GM12872 (cell line): ENCODE measurements at regions not wholly inside any gene's neighbourhood (a gene's known extent, or its start where the extent isn't known, plus 50 kb on each side); places are given as distances from the start of the nearest gene placed in this dataset.

ENCODE experiments used
- TF ChIP-seq, protein P1 (sequence below): IDR thresholded peaks from 3 replicates; pipeline ENCODE4 v1.5.1; 2011; ENCODE audit warnings: low read depth, mild to moderate bottlenecking, low read length, moderate library complexity; ENCODE audit not compliant: insufficient read depth

DNA sequence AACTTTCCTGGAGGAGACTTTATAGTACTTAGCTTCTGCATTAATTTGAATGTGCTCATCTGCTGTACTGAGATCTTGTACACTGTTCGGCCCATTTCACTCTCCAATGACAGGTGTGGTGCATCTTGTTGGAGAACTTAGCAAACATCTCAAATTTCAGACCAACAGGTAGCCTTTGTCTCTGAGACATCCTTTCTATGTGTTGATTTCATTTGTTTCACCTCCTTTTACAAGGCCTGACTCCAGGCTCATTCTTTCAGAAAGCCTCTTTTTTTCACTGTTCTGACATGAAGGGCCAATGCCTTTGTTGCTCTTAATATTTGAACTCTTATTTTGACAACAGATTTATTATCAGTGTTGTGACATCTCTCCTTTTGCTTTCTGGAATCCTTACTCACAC, 271.8 kb upstream of the FANCL start:
- TF ChIP-seq, protein P1, sequence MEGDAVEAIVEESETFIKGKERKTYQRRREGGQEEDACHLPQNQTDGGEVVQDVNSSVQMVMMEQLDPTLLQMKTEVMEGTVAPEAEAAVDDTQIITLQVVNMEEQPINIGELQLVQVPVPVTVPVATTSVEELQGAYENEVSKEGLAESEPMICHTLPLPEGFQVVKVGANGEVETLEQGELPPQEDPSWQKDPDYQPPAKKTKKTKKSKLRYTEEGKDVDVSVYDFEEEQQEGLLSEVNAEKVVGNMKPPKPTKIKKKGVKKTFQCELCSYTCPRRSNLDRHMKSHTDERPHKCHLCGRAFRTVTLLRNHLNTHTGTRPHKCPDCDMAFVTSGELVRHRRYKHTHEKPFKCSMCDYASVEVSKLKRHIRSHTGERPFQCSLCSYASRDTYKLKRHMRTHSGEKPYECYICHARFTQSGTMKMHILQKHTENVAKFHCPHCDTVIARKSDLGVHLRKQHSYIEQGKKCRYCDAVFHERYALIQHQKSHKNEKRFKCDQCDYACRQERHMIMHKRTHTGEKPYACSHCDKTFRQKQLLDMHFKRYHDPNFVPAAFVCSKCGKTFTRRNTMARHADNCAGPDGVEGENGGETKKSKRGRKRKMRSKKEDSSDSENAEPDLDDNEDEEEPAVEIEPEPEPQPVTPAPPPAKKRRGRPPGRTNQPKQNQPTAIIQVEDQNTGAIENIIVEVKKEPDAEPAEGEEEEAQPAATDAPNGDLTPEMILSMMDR, result no peak

DNA sequence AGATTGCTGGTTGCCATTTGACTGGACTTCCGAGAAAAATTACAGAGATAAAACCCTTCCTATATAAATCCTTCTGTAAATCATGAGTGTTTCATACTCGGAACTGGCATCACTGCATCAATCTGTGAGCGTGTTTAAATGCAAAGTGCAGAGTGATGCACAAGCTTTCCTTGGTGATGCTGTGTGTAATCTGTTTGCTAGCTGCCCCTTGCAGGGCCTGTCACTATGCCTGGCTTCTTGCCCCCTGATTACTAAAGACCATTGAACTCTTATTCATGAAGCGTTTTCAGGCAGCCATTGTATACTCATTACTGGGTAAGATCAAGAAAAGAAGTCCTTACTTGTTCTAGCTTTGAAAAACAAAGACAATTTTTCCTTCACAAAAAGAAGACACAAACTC, 266.9 kb upstream of the FANCL start:
- TF ChIP-seq, protein P1, result no peak

DNA sequence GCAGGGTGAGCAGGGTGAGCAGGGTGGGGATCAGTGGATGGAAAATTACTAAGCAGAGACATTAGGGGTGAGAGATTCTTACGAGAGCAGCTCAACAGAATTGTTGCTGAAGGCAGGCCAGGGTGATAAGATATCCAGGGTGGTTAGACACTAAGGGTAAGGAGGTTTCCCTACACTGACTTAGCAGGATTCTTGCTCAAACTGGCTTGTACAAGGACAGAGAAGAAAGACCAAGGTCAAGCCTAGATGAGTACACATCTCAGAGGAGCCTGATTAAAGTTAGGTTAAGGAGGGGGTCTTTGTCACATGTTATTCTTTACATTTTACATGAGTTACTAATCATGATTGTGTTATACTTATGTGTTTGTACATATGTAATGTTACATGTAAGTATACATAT, 262.8 kb upstream of the FANCL start:
- TF ChIP-seq, protein P1, result no peak

DNA sequence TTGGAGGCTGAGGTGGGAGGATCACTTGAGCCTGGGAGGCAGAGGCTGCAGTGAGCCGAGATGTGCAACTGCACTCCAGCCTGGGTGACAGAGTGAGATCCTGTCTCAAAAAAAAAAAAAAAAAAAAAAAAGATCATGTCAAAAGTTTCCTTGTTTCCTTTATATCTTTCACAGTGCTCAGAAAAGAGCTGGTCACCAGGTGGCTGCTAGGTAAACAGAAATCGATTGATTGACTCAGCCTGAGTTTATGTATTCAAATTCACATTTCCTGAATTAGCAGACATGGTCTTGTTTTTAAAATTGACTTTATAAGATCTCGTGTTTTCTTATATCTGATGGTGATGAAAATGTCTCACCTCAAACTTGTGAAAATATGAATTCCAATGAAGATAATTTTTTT, 261.8 kb upstream of the FANCL start:
- TF ChIP-seq, protein P1, result no peak

DNA sequence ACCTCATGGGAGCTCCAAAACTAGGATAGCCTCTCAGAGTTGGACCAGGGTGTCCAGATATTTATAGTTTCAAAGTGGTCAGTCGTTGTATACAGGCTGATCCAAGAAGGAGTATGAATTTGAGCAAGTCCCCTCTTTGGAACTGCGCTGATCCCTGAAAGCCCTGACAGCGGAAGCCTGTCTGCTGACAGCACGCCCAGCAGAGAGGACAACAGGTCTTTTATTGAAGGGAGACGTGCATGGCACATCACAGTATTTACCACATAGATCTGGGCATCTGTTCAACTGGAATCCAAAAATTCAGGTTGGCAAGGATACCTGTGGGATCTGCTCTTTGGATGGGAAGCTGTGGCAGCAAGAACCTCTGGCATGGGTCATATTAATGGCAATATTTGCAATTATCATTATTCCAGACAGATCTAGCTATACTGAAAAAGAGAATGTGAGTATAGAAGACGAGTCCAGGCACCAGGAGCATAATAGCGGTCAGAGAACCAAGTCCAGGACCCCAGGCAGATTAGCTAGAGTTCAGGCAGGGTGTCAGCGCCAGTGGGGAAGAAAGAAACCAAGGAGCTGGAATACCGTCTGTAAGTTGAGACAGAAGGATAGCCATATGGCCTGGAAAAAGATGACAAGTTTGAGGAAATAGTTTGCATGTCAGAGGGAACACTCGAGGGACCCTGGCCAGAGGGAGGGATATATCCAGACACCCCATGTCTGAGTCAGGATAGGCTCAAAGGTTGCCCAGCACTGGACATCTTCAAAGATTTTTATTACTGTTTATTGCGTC, 260.4 kb upstream of the FANCL start:
- TF ChIP-seq, protein P1, result no peak

DNA sequence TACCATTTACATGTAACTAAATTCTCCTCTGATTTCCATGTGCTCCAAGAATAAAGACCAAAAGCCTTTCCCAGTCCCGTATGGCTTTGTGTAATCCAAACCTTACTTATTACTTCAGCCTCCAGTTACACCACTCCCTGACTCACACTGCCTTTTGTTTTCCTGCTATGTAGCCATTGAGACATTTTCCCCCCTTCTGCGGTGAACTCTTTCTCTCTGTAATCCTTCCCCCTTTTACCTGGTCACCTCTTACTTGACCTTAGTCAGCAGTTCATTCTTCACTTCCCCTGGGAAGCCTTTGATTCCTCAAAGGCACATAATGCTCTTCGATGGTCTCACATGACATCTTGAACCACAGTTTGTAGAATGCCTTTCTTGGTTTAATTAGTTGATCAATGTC, 256.0 kb upstream of the FANCL start:
- TF ChIP-seq, protein P1, result no peak

DNA sequence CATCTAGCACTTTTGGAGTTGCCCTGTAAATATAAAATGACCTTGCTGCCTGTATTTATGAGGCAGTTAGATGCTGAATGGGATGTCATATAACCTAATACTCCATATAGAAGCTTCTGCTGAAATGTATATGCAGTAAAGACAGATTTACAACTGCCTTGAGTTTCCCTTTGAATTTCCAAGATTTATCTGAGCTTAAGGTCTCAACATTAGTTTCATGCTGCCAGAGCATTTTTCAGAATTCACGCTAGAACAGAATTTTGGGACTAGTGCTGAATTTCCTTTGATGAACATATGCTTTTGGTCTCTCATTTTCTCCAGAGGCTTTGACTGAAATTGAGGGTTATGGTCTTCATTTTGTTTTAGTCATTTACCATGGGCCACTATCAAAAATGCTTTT, 254.7 kb upstream of the FANCL start:
- TF ChIP-seq, protein P1, result no peak
